Ovary (tissue), 7 donors: ENCODE measurements at regions not wholly inside any gene's neighbourhood (a gene's known extent, or its start where the extent isn't known, plus 50 kb on each side); places are given as distances from the start of the nearest gene placed in this dataset.
"Not testable (repeated sequence)": the region's sequence is repeated elsewhere in the genome, so short reads cannot be mapped to it uniquely, and the experiment has no call there.

Experiments
- DNase-seq, 5 donors: peaks; one replicate each; pipeline ENCODE4 v3.0.0-alpha.2; 2019 to 2020
- H3K27ac ChIP-seq, 2 donors: fragments of 200-600 bp; one replicate each; pipeline versions ENCODE4 v1.5.1 to v1.8.0; 2019 to 2022
- H3K27me3 ChIP-seq: fragments of 200-600 bp; one replicate; pipeline ENCODE4 v1.8.0; 2022
- H3K36me3 ChIP-seq: fragments of 200-600 bp; sonication (generic); one replicate; pipeline ENCODE4 v1.5.1; 2019
- H3K4me1 ChIP-seq: one replicate; pipeline ENCODE4 v1.8.1; 2013; ENCODE audit warnings: mild to moderate bottlenecking, moderate library complexity; ENCODE audit not compliant: insufficient read depth
- H3K4me3 ChIP-seq: fragments of 200-600 bp; sonication (generic); one replicate; pipeline ENCODE4 v1.5.1; 2017
- H3K9me3 ChIP-seq, 2 donors: fragments of 200-600 bp in 1 of 2; sonication (generic) in 1 of 2; one replicate each; pipeline versions ENCODE4 v1.5.1 to v1.8.1; 2013 to 2019; ENCODE audit warnings: mild to moderate bottlenecking in 1 of 2, moderate library complexity in 1 of 2
- EP300 ChIP-seq: sonication (generic); formaldehyde crosslinking; IDR thresholded peaks from one replicate; pipeline ENCODE4 v1.6.1; 2017; ENCODE audit warnings: antibody characterized with exemption
- POLR2A ChIP-seq: fragments of 450-650 bp; IDR thresholded peaks from one replicate; pipeline ENCODE4 v1.6.1; 2017; ENCODE audit warnings: antibody characterized with exemption, mild to moderate bottlenecking, moderate library complexity
- WGBS, 3 donors: extraction: QIAGEN DNeasy Blood & Tissue Kit in 1 of 3; methylation state at CpG; one replicate each; pipeline versions ENCODE4 v1.1.5 to v1.1.7; 2013 to 2017; 5-methylcytosine and 5-hydroxymethylcytosine counted together
- intact Hi-C, 4 donors: fragments of 100-400 bp; cut with DNase I; formaldehyde crosslinking; loops; one replicate each; pipeline versions ENCODE4 v1.11.0 to v1.15.1; 2022 to 2023
- TF ChIP-seq, protein P1 (sequence below), 3 donors: fragments of 450-650 bp in 2 of 3; fragments of 200-600 bp in 1 of 3; IDR thresholded peaks; one replicate each; pipeline versions ENCODE4 v1.5.1 to v1.8.0; 2016 to 2022; ENCODE audit warnings: antibody characterized with exemption in 3 of 3, mild to moderate bottlenecking in 1 of 3
- donor health status: DM: no; HTN: no; CAD: no; lungs with moderate emphysema.
- donor health status: DM: no; HTN: no; CAD: no.
- donor health status: Bipolar disorder and iron deficiency.
- donor health status: DM: no; HTN: no; CAD: no.
- donor health status: DM: yes; HTN: yes; CAD: no.

- intact Hi-C loops: no loop called here
- Histone ChIP-seq H3K4me1 (no peaks in the 10 kb centered on the region), H3K4me3 (no peak overlapping the region), H3K36me3 (no peaks in the 10 kb centered on the region), H3K9me3 (no peaks in the 10 kb centered on the region), H3K27ac (no peak overlapping the region), H3K27me3 (no peaks in the 10 kb centered on the region)
- DNase-seq: no peak
- WGBS, 3 donors: 59 to 86% (median 82%) methylated on average over 1 of the region's 1 CpG
- TF ChIP-seq, protein P1, sequence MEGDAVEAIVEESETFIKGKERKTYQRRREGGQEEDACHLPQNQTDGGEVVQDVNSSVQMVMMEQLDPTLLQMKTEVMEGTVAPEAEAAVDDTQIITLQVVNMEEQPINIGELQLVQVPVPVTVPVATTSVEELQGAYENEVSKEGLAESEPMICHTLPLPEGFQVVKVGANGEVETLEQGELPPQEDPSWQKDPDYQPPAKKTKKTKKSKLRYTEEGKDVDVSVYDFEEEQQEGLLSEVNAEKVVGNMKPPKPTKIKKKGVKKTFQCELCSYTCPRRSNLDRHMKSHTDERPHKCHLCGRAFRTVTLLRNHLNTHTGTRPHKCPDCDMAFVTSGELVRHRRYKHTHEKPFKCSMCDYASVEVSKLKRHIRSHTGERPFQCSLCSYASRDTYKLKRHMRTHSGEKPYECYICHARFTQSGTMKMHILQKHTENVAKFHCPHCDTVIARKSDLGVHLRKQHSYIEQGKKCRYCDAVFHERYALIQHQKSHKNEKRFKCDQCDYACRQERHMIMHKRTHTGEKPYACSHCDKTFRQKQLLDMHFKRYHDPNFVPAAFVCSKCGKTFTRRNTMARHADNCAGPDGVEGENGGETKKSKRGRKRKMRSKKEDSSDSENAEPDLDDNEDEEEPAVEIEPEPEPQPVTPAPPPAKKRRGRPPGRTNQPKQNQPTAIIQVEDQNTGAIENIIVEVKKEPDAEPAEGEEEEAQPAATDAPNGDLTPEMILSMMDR (IDR thresholded peaks at IDR 0.05): no peak
- TF ChIP-seq EP300 (no peak), POLR2A (no peak)
Observed at GRCh38 chr16:65572156-65572555, 450.3 kb upstream of the CDH11 start.

- TF ChIP-seq POLR2A: no peak
- TF ChIP-seq, protein P1 (IDR thresholded peaks at IDR 0.05): no peak
- Histone ChIP-seq H3K27me3 (no peaks in the 10 kb centered on the region), H3K4me1 (no peaks in the 10 kb centered on the region), H3K36me3 (no peaks in the 10 kb centered on the region), H3K4me3 (no peak overlapping the region), H3K9me3 (no peaks in the 10 kb centered on the region), H3K27ac (no peak overlapping the region)
- WGBS, 3 donors: 88 to 93% (median 89%) methylated on average over 1 of the region's 1 CpG
- no peak for DNase-seq
- intact Hi-C loops: no loop called here
Observed at GRCh38 chr16:65570261-65570660, 448.4 kb upstream of the CDH11 start.

DNA sequence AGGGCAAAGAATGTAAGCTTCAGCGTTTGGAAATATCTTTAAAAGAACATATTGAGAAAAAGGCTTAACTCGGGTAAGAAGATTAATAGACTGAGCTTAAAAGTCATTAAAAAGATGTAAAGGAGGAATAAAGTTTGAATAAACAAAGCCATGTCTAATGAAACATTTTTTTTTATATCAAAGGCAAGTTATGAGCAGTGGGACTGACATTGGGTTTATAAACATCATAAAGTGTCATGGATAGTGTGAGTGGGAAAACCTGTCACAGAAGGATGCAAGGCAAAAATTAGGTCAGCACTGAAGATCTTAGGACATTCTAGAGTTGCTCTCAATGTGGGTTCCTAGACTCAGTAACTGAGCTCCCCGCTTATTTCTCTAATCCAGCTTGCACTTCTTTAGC is 438.0 kb upstream of the CDH11 start:
- TF ChIP-seq EP300: no peak
- TF ChIP-seq, protein P1 (IDR thresholded peaks at IDR 0.05): no peak
- no peak for TF ChIP-seq POLR2A
- Histone ChIP-seq H3K4me3 (no peak overlapping the region), H3K27ac (no peak overlapping the region), H3K4me1 (no peaks in the 10 kb centered on the region), H3K9me3 (peaks cover 0 to 6% of the 10 kb centered on the region in 2 donors), H3K36me3 (no peaks in the 10 kb centered on the region), H3K27me3 (no peaks in the 10 kb centered on the region)
- DNase-seq: no peak
- intact Hi-C loops: no loop called here
- WGBS, 3 donors: 88 to 96% (median 92%) methylated on average over 3 of the region's 3 CpGs

GRCh38 chr16:65549689-65550088 is 427.8 kb upstream of the CDH11 start:
- H3K27me3 ChIP-seq, H3K36me3 ChIP-seq, DNase-seq, intact Hi-C loops, H3K9me3 ChIP-seq, H3K27ac ChIP-seq, H3K4me3 ChIP-seq: not testable (repeated sequence)
- H3K4me1 ChIP-seq: peaks cover 26% of the 10 kb centered on the region
- 0% methylated on average over 1 of the region's 1 CpG for WGBS, 3 donors

- TF ChIP-seq POLR2A (no peak), EP300 (no peak)
- TF ChIP-seq, protein P1 (IDR thresholded peaks at IDR 0.05): no peak
- WGBS, 3 donors: 46 to 67% (median 54%) methylated on average over 2 of the region's 2 CpGs
- Histone ChIP-seq H3K27ac (peak overlapping the region in 1 of 2 donors; percentile 1), H3K4me3 (no peak overlapping the region), H3K27me3 (no peaks in the 10 kb centered on the region), H3K9me3 (no peaks in the 10 kb centered on the region), H3K36me3 (no peaks in the 10 kb centered on the region), H3K4me1 (peaks cover 26% of the 10 kb centered on the region)
- intact Hi-C loops: no loop called here
- DNase-seq: no peak
Observed at GRCh38 chr16:65548470-65548869, 426.6 kb upstream of the CDH11 start.
